A549 (cell line): ENCODE measurements at regions not wholly inside any gene's neighbourhood (a gene's known extent, or its start where the extent isn't known, plus 50 kb on each side); places are given as distances from the start of the nearest gene placed in this dataset.

ENCODE experiments used
- ATAC-seq, 2 experiments: fragments of 200-7000 bp in 1 of 2; fragments of >200 bp in 1 of 2; cut with Nextera tagmentation in 1 of 2; cut with Tn5 transposase in 1 of 2; 3 replicates each; pipeline versions ENCODE4 v1.8.0 to v1.9.1; 2018 to 2020; ENCODE audit warnings: mild to moderate bottlenecking in 1 of 2, moderate library complexity in 1 of 2
- CTCF ChIA-PET: fragments of 300-600 bp; sonication (Branson Sonifier 250); formaldehyde crosslinking; extraction: SDS; loops from one replicate; lab custom pipeline; 2021; ENCODE audit warnings: antibody characterized with exemption, inconsistent platforms; lab: Yijun Ruan, JAX
- POLR2A ChIA-PET: fragments of 350-600 bp; formaldehyde crosslinking; extraction: SDS; loops from one replicate; lab custom pipeline; 2021; ENCODE audit warnings: antibody characterized with exemption, inconsistent platforms; lab: Yijun Ruan, JAX
- DNase-seq, 2 experiments: peaks; one replicate each; pipeline versions ENCODE4 v3.0.0 to v3.0.0-alpha.2; 2011 to 2016; ENCODE audit warnings: low read depth in 1 of 2, low spot score in 1 of 2
- FAIRE-seq: peaks from 2 replicates; lab custom pipeline; 2011; peaks lifted over from hg19 to GRCh38; lab: Jason Lieb, UNC
- H3K27ac ChIP-seq, 2 experiments: fragments of >200 bp; sonication (Bioruptor Twin); formaldehyde crosslinking; 3 replicates each; pipeline ENCODE4 v1.5.1; 2016 to 2017
- H3K4me1 ChIP-seq: fragments of >200 bp; sonication (Bioruptor Twin); formaldehyde crosslinking; 3 replicates; pipeline ENCODE4 v1.6.1; 2016
- H3K4me2 ChIP-seq: fragments of >200 bp; sonication (Bioruptor Twin); formaldehyde crosslinking; 3 replicates; pipeline ENCODE4 v1.6.1; 2016
- H3K4me3 ChIP-seq: fragments of >200 bp; sonication (Bioruptor Twin); formaldehyde crosslinking; 3 replicates; pipeline ENCODE4 v1.5.1; 2016
- H3K9me3 ChIP-seq: fragments of >200 bp; sonication (Bioruptor Twin); formaldehyde crosslinking; 3 replicates; pipeline ENCODE4 v1.6.1; 2016
- CEBPB ChIP-seq, 2 experiments: fragments of >200 bp in 1 of 2; sonication (Bioruptor Twin) in 1 of 2; formaldehyde crosslinking in 1 of 2; IDR thresholded peaks; 2 replicates each; pipeline ENCODE4 v1.6.1; 2012 to 2016
- CHD2 ChIP-seq: fragments of 150-350 bp; IDR thresholded peaks from 2 replicates; pipeline ENCODE4 v1.6.1; 2014; ENCODE audit warnings: low read length; ENCODE audit not compliant: partially characterized antibody
- EHF ChIP-seq: fragments of 250-450 bp; sonication (Bioruptor Pico); IDR thresholded peaks from 2 replicates; pipeline ENCODE4 v1.5.0; 2020; ENCODE audit warnings: mild to moderate bottlenecking
- EHMT2 ChIP-seq: fragments of 200-600 bp; sonication (generic); IDR thresholded peaks from 2 replicates; pipeline ENCODE4 v1.6.1; 2016; ENCODE audit warnings: antibody characterized with exemption, low read depth, mild to moderate bottlenecking, moderate library complexity
- EP300 ChIP-seq, 2 experiments: fragments of >200 bp; sonication (Bioruptor Twin); formaldehyde crosslinking; IDR thresholded peaks; 2 replicates in 1 of 2; 3 replicates in 1 of 2; pipeline ENCODE4 v1.6.1; 2016 to 2017
- ESRRA ChIP-seq: fragments of 150-350 bp; IDR thresholded peaks from 2 replicates; pipeline ENCODE4 v1.6.1; 2014; ENCODE audit warnings: mild to moderate bottlenecking, low read length, borderline replicate concordance
- FOSB ChIP-seq: fragments of 250-450 bp; sonication (Bioruptor Pico); IDR thresholded peaks from 2 replicates; pipeline ENCODE4 v1.5.0; 2020; ENCODE audit warnings: mild to moderate bottlenecking, moderate library complexity
- HOXB13 ChIP-seq: fragments of 250-450 bp; sonication (Bioruptor Pico); IDR thresholded peaks from 2 replicates; pipeline ENCODE4 v1.5.0; 2020; ENCODE audit warnings: low read depth, mild to moderate bottlenecking, moderate library complexity
- JUN ChIP-seq, 2 experiments: fragments of >200 bp; sonication (Bioruptor Twin); formaldehyde crosslinking; IDR thresholded peaks; 2 replicates in 1 of 2; 3 replicates in 1 of 2; pipeline ENCODE4 v1.6.1; 2016 to 2017
- JUNB ChIP-seq: fragments of >200 bp; sonication (Bioruptor Twin); formaldehyde crosslinking; IDR thresholded peaks from 2 replicates; pipeline ENCODE4 v1.6.1; 2016
- KDM1A ChIP-seq: fragments of 200-600 bp; sonication (generic); IDR thresholded peaks from 2 replicates; pipeline ENCODE4 v1.6.1; 2016; ENCODE audit warnings: low read depth, mild to moderate bottlenecking
- KDM5A ChIP-seq: fragments of 200-600 bp; sonication (generic); IDR thresholded peaks from 2 replicates; pipeline ENCODE4 v1.6.1; 2016; ENCODE audit warnings: antibody characterized with exemption, mild to moderate bottlenecking
- MAZ ChIP-seq: fragments of 150-350 bp; IDR thresholded peaks from 2 replicates; pipeline ENCODE4 v1.6.1; 2014; ENCODE audit warnings: antibody characterized with exemption, low read depth, low read length, borderline replicate concordance
- MYC ChIP-seq: IDR thresholded peaks from 2 replicates; pipeline ENCODE4 v1.6.1; 2012; ENCODE audit warnings: mild to moderate bottlenecking, inconsistent platforms, low read length, improper control_type of control experiment, borderline replicate concordance
- PHF8 ChIP-seq: fragments of 200-600 bp; sonication (generic); IDR thresholded peaks from 2 replicates; pipeline ENCODE4 v1.6.1; 2016; ENCODE audit warnings: low read depth, mild to moderate bottlenecking, antibody characterized with exemption, moderate library complexity, borderline replicate concordance
- RAD21 ChIP-seq, 2 experiments: fragments of >200 bp in 1 of 2; sonication (Bioruptor Twin) in 1 of 2; formaldehyde crosslinking in 1 of 2; IDR thresholded peaks in 1 of 2; conservative IDR thresholded peaks in 1 of 2; 2 replicates in 1 of 2; 3 replicates in 1 of 2; pipeline ENCODE4 v1.6.1; 2012 to 2018; ENCODE audit warnings: inconsistent platforms in 1 of 2
- RARB ChIP-seq: fragments of 250-450 bp; sonication (Bioruptor Pico); IDR thresholded peaks from 2 replicates; pipeline ENCODE4 v1.8.0; 2021; ENCODE audit warnings: mild to moderate bottlenecking, moderate library complexity
- RCOR1 ChIP-seq: fragments of 150-350 bp; IDR thresholded peaks from 2 replicates; pipeline ENCODE4 v1.6.1; 2014; ENCODE audit warnings: antibody characterized with exemption, low read length, low read depth
- RNF2 ChIP-seq: fragments of 200-600 bp; sonication (generic); IDR thresholded peaks from 2 replicates; pipeline ENCODE4 v1.6.1; 2016; ENCODE audit warnings: low read depth, mild to moderate bottlenecking, antibody characterized with exemption, moderate library complexity, borderline replicate concordance
- SMC3 ChIP-seq: fragments of >200 bp; sonication (Bioruptor Twin); formaldehyde crosslinking; IDR thresholded peaks from 3 replicates; pipeline ENCODE4 v1.6.1; 2018; ENCODE audit warnings: inconsistent platforms
- TFCP2L1 ChIP-seq: fragments of 250-450 bp; sonication (Bioruptor Pico); IDR thresholded peaks from 2 replicates; pipeline ENCODE4 v1.5.0; 2021; ENCODE audit warnings: mild to moderate bottlenecking
- WGBS: methylation state at CpG from one replicate; pipeline ENCODE4 v1.1.6; 2017; ENCODE audit errors: missing lambda C conversion rate; 5-methylcytosine and 5-hydroxymethylcytosine counted together
- TF ChIP-seq, protein P1 (sequence below): fragments of 250-450 bp; sonication (Bioruptor Pico); IDR thresholded peaks from 2 replicates; pipeline ENCODE4 v1.5.0; 2020; ENCODE audit warnings: low read depth, mild to moderate bottlenecking, moderate library complexity
- TF ChIP-seq, protein P2 (sequence below): fragments of 450-650 bp; IDR thresholded peaks from 2 replicates; pipeline ENCODE4 v1.6.1; 2014; ENCODE audit warnings: antibody characterized with exemption
- TF ChIP-seq, protein P3 (sequence below): fragments of 150-350 bp; IDR thresholded peaks from 2 replicates; pipeline ENCODE4 v1.6.1; 2014; ENCODE audit warnings: low read depth, mild to moderate bottlenecking, low read length
- TF ChIP-seq, protein P4 (sequence below): IDR thresholded peaks from 2 replicates; pipeline ENCODE4 v1.6.1; 2012; ENCODE audit warnings: low read depth, borderline replicate concordance
- TF ChIP-seq, protein P5 (sequence below): IDR thresholded peaks from 2 replicates; pipeline ENCODE4 v1.6.1; 2012
- TF ChIP-seq, protein P6 (sequence below): IDR thresholded peaks from 2 replicates; pipeline ENCODE4 v1.6.1; 2012

DNA sequence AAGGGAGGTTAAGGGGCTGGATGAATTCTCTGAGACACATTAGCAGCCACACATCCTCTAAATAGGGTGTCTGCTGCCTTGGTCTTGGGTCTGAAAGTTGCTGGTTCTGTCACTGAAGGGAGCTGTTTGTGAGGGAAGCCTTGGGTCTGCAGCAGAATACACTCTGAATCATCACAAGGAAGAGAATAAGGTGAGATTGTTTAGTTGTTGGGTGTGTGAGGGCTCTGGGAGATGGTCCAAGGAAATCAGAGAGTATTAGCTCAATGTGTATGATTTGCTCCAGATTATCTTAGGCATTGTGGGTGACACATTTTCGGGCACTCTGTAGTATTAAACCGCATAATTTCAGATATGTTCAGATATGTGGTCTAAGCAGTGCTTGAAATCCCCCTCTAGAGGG lies 548.5 kb downstream of the SLC4A3 start:
- Histone ChIP-seq H3K4me3 (no peak overlapping the region), H3K4me2 (no peak overlapping the region), H3K4me1 (no peaks in the 10 kb centered on the region), H3K9me3 (no peaks in the 10 kb centered on the region)
- POLR2A ChIA-PET = no interaction called here
- CTCF ChIA-PET = no interaction called here
- no peak for ATAC-seq
- no peak for FAIRE-seq
- no peak for DNase-seq
- WGBS = 56% methylated on average over 2 of the region's 2 CpGs
- no peak for TF ChIP-seq RNF2
- no peak for TF ChIP-seq HOXB13 (CRISPR knock-in tag)
- TF ChIP-seq JUNB = no peak
- TF ChIP-seq JUN (IDR thresholded peaks at IDR 0.05) = no peak
- TF ChIP-seq, protein P1, sequence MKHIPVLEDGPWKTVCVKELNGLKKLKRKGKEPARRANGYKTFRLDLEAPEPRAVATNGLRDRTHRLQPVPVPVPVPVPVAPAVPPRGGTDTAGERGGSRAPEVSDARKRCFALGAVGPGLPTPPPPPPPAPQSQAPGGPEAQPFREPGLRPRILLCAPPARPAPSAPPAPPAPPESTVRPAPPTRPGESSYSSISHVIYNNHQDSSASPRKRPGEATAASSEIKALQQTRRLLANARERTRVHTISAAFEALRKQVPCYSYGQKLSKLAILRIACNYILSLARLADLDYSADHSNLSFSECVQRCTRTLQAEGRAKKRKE (CRISPR knock-in tag) = no peak
- no peak for TF ChIP-seq PHF8
- TF ChIP-seq RCOR1 = no peak
- no peak for TF ChIP-seq MAZ
- TF ChIP-seq EHMT2 = no peak
- TF ChIP-seq, protein P2, sequence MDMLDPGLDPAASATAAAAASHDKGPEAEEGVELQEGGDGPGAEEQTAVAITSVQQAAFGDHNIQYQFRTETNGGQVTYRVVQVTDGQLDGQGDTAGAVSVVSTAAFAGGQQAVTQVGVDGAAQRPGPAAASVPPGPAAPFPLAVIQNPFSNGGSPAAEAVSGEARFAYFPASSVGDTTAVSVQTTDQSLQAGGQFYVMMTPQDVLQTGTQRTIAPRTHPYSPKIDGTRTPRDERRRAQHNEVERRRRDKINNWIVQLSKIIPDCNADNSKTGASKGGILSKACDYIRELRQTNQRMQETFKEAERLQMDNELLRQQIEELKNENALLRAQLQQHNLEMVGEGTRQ = no peak
- TF ChIP-seq, protein P3, sequence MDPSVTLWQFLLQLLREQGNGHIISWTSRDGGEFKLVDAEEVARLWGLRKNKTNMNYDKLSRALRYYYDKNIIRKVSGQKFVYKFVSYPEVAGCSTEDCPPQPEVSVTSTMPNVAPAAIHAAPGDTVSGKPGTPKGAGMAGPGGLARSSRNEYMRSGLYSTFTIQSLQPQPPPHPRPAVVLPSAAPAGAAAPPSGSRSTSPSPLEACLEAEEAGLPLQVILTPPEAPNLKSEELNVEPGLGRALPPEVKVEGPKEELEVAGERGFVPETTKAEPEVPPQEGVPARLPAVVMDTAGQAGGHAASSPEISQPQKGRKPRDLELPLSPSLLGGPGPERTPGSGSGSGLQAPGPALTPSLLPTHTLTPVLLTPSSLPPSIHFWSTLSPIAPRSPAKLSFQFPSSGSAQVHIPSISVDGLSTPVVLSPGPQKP = no peak
- TF ChIP-seq, all 56 proteins: peak for 0
- no peak overlapping the region for H3K27ac ChIP-seq

DNA sequence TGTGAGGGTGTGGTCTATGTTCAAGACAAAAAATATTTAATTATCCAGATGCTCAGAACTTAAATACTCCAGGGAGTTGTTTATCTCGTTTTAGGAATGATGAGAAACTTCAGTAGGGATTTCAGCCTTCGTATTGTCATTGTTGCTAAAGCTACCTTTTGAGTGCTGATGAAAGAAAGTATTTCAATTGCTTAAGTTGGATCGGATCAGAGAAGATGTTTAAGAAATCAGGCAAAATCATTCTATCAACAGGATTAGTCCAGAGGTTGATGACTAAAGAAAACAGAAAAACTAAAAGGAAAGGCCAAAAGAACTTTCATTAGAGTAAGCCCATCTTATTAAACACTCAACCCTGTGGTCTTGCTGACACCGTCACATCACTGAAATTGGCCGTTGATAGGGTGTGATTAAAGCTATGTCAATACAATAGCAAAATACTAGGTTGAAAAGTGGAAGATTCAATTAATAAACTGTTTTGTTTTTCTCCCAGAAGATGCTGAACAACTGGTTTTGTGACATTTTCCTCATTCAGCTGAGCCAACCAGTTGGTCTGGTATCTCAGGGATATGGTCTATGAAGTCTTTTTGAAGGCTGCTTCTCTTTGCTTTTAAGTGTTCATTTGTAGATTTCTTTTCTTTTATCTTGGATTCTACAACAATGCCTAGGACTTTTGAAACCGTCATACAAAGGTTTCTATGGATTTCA lies 551.7 kb downstream of the SLC4A3 start:
- H3K9me3 ChIP-seq = no peaks in the 10 kb centered on the region
- 79% methylated on average over 6 of the region's 6 CpGs for WGBS
- TF ChIP-seq, protein P4, sequence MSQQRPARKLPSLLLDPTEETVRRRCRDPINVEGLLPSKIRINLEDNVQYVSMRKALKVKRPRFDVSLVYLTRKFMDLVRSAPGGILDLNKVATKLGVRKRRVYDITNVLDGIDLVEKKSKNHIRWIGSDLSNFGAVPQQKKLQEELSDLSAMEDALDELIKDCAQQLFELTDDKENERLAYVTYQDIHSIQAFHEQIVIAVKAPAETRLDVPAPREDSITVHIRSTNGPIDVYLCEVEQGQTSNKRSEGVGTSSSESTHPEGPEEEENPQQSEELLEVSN = no peak
- TF ChIP-seq CEBPB (IDR thresholded peaks at IDR 0.05) (no peak), ESRRA (no peak), RAD21 (conservative IDR thresholded peaks at IDR 0.05 in 1 of 2, IDR thresholded peaks at IDR 0.05 in 1 of 2) (no peak), MYC (no peak), SMC3 (no peak), RARB (no peak), KDM5A (no peak), CHD2 (no peak), EP300 (IDR thresholded peaks at IDR 0.05) (no peak), KDM1A (no peak), TFCP2L1 (CRISPR knock-in tag) (no peak), FOSB (CRISPR knock-in tag) (no peak), EHF (CRISPR knock-in tag) (no peak)
- TF ChIP-seq, protein P5, sequence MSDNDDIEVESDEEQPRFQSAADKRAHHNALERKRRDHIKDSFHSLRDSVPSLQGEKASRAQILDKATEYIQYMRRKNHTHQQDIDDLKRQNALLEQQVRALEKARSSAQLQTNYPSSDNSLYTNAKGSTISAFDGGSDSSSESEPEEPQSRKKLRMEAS = no peak
- TF ChIP-seq, protein P6, sequence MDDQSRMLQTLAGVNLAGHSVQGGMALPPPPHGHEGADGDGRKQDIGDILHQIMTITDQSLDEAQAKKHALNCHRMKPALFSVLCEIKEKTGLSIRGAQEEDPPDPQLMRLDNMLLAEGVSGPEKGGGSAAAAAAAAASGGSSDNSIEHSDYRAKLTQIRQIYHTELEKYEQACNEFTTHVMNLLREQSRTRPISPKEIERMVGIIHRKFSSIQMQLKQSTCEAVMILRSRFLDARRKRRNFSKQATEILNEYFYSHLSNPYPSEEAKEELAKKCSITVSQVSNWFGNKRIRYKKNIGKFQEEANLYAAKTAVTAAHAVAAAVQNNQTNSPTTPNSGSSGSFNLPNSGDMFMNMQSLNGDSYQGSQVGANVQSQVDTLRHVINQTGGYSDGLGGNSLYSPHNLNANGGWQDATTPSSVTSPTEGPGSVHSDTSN = no peak
- ATAC-seq (no peak), DNase-seq (no peak), FAIRE-seq (no peak)
- H3K4me3 ChIP-seq = no peak overlapping the region
- ChIA-PET CTCF (no interaction called here), POLR2A (no interaction called here)
- H3K4me2 ChIP-seq = no peak overlapping the region
- H3K27ac ChIP-seq = no peak overlapping the region
- no peaks in the 10 kb centered on the region for H3K4me1 ChIP-seq
